ENCODE measurements at regions not wholly inside any gene's neighbourhood (a gene's known extent, or its start where the extent isn't known, plus 50 kb on each side); places are given as distances from the start of the nearest gene placed in this dataset.

- no peak overlapping the region for H3K27ac ChIP-seq (ENCODE audit: low read depth, low read length)
- H3K4me1 ChIP-seq (ENCODE audit: control insufficient read depth, insufficient read depth, low read length): peaks cover 4% of the 10 kb centered on the region
- no peaks in the 10 kb centered on the region for H3K27me3 ChIP-seq (ENCODE audit: control insufficient read depth, insufficient read depth, low read length)
- H3K36me3 ChIP-seq (ENCODE audit: control insufficient read depth, insufficient read depth, low read length): no peaks in the 10 kb centered on the region
- H3K9ac ChIP-seq (ENCODE audit: low read length): no peak overlapping the region
- no peak overlapping the region for H3K4me3 ChIP-seq (ENCODE audit: low read length)
These were observed 189.7 kb downstream of the BCAT1 start for GRCh38 chr12:24759155-24759554.

GRCh38 chr12:24756479-24757024, 192.3 kb downstream of the BCAT1 start:
- H3K4me3 ChIP-seq (ENCODE audit: low read length): no peak overlapping the region
- no peaks in the 10 kb centered on the region for H3K36me3 ChIP-seq (ENCODE audit: control insufficient read depth, insufficient read depth, low read length)
- peaks cover 4% of the 10 kb centered on the region for H3K4me1 ChIP-seq (ENCODE audit: control insufficient read depth, insufficient read depth, low read length)
- H3K27me3 ChIP-seq (ENCODE audit: control insufficient read depth, insufficient read depth, low read length): no peaks in the 10 kb centered on the region
- no peak overlapping the region for H3K9ac ChIP-seq (ENCODE audit: low read length)
- no peak overlapping the region for H3K27ac ChIP-seq (ENCODE audit: low read depth, low read length)

- Histone ChIP-seq H3K36me3 (ENCODE audit: control insufficient read depth, insufficient read depth, low read length) (no peaks in the 10 kb centered on the region), H3K4me3 (ENCODE audit: low read length) (no peak overlapping the region), H3K4me1 (ENCODE audit: control insufficient read depth, insufficient read depth, low read length) (peaks cover 2% of the 10 kb centered on the region), H3K9ac (ENCODE audit: low read length) (no peak overlapping the region), H3K27me3 (ENCODE audit: control insufficient read depth, insufficient read depth, low read length) (no peaks in the 10 kb centered on the region), H3K27ac (ENCODE audit: low read depth, low read length) (no peak overlapping the region)
These were observed 193.9 kb downstream of the BCAT1 start for GRCh38 chr12:24754690-24755638.

- Histone ChIP-seq H3K4me1 (ENCODE audit: control insufficient read depth, insufficient read depth, low read length) (peaks cover 2% of the 10 kb centered on the region), H3K27me3 (ENCODE audit: control insufficient read depth, insufficient read depth, low read length) (no peaks in the 10 kb centered on the region), H3K27ac (ENCODE audit: low read depth, low read length) (no peak overlapping the region), H3K9ac (ENCODE audit: low read length) (no peak overlapping the region), H3K4me3 (ENCODE audit: low read length) (no peak overlapping the region), H3K36me3 (ENCODE audit: control insufficient read depth, insufficient read depth, low read length) (no peaks in the 10 kb centered on the region)
These were observed 196.0 kb downstream of the BCAT1 start for GRCh38 chr12:24752763-24753462.

DNA sequence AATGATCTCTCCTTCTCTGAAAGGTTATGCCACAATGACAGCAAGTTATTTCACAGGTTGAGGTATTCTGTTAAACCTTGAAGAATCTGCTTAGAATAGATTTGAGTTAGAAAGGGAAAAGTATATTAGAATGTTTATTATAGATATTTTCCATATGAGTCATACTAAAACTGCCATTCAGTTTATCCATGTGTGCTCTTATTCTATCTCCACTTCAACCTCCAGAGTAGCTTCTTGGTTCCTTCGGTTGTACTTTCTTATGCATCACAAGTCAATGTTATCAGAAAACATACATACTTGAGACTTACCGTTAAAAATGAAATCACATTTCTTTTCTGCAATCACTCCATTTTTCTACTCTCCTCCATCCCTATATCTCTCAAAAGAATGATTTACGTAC, 197.7 kb downstream of the BCAT1 start:
- no peaks in the 10 kb centered on the region for H3K27me3 ChIP-seq (ENCODE audit: control insufficient read depth, insufficient read depth, low read length)

GRCh38 chr12:24750263-24750662, 198.6 kb downstream of the BCAT1 start:
- no peak overlapping the region for H3K9ac ChIP-seq (ENCODE audit: low read length)
- H3K27ac ChIP-seq (ENCODE audit: low read depth, low read length): no peak overlapping the region
- H3K4me3 ChIP-seq (ENCODE audit: low read length): no peak overlapping the region
- no peaks in the 10 kb centered on the region for H3K36me3 ChIP-seq (ENCODE audit: control insufficient read depth, insufficient read depth, low read length)
- H3K4me1 ChIP-seq (ENCODE audit: control insufficient read depth, insufficient read depth, low read length): no peaks in the 10 kb centered on the region
- no peaks in the 10 kb centered on the region for H3K27me3 ChIP-seq (ENCODE audit: control insufficient read depth, insufficient read depth, low read length)

More for the DNA sequence above, 197.7 kb downstream of the BCAT1 start:
- Histone ChIP-seq H3K36me3 (ENCODE audit: control insufficient read depth, insufficient read depth, low read length) (no peaks in the 10 kb centered on the region), H3K4me1 (ENCODE audit: control insufficient read depth, insufficient read depth, low read length) (no peaks in the 10 kb centered on the region), H3K4me3 (ENCODE audit: low read length) (no peak overlapping the region), H3K27ac (ENCODE audit: low read depth, low read length) (no peak overlapping the region), H3K9ac (ENCODE audit: low read length) (no peak overlapping the region)

- Histone ChIP-seq H3K9ac (ENCODE audit: low read length) (no peak overlapping the region), H3K4me3 (ENCODE audit: low read length) (no peak overlapping the region), H3K27me3 (ENCODE audit: control insufficient read depth, insufficient read depth, low read length) (no peaks in the 10 kb centered on the region), H3K4me1 (ENCODE audit: control insufficient read depth, insufficient read depth, low read length) (no peaks in the 10 kb centered on the region), H3K27ac (ENCODE audit: low read depth, low read length) (no peak overlapping the region), H3K36me3 (ENCODE audit: control insufficient read depth, insufficient read depth, low read length) (no peaks in the 10 kb centered on the region)
These were observed 199.7 kb downstream of the BCAT1 start for GRCh38 chr12:24749171-24749570.

DNA sequence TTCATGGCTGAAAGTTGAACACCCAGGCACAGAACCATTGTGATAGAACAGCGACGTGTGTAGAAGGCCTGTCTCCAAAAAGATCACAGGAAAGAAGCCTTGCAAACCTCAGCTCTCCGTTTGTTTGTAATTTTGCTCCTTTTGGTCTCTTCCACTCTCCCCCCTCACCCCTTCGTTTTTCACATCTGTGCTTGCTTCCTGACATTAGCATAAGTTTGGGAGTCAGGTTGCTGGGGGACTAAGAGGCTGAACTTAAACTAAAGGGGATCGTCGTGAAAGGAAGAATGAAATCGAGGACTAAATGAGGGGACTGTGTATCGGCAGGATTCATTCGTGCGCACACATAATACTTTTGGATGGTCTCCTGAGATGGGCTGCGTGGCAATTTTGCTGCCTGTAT, 200.6 kb downstream of the BCAT1 start:
- H3K36me3 ChIP-seq (ENCODE audit: control insufficient read depth, insufficient read depth, low read length): no peaks in the 10 kb centered on the region

GRCh38 chr12:24746864-24747263, 202.0 kb downstream of the BCAT1 start:
- Histone ChIP-seq H3K4me3 (ENCODE audit: low read length) (no peak overlapping the region), H3K9ac (ENCODE audit: low read length) (no peak overlapping the region), H3K4me1 (ENCODE audit: control insufficient read depth, insufficient read depth, low read length) (no peaks in the 10 kb centered on the region), H3K27ac (ENCODE audit: low read depth, low read length) (no peak overlapping the region), H3K36me3 (ENCODE audit: control insufficient read depth, insufficient read depth, low read length) (no peaks in the 10 kb centered on the region), H3K27me3 (ENCODE audit: control insufficient read depth, insufficient read depth, low read length) (no peaks in the 10 kb centered on the region)

More for the DNA sequence above, 200.6 kb downstream of the BCAT1 start:
- H3K4me3 ChIP-seq (ENCODE audit: low read length): no peak overlapping the region
- H3K27me3 ChIP-seq (ENCODE audit: control insufficient read depth, insufficient read depth, low read length): no peaks in the 10 kb centered on the region
- no peak overlapping the region for H3K9ac ChIP-seq (ENCODE audit: low read length)
- no peaks in the 10 kb centered on the region for H3K4me1 ChIP-seq (ENCODE audit: control insufficient read depth, insufficient read depth, low read length)
- no peak overlapping the region for H3K27ac ChIP-seq (ENCODE audit: low read depth, low read length)

GRCh38 chr12:24746006-24746671, 202.8 kb downstream of the BCAT1 start:
- Histone ChIP-seq H3K4me1 (ENCODE audit: control insufficient read depth, insufficient read depth, low read length) (no peaks in the 10 kb centered on the region), H3K4me3 (ENCODE audit: low read length) (no peak overlapping the region), H3K9ac (ENCODE audit: low read length) (no peak overlapping the region), H3K36me3 (ENCODE audit: control insufficient read depth, insufficient read depth, low read length) (no peaks in the 10 kb centered on the region), H3K27me3 (ENCODE audit: control insufficient read depth, insufficient read depth, low read length) (no peaks in the 10 kb centered on the region), H3K27ac (ENCODE audit: low read depth, low read length) (no peak overlapping the region)

- Histone ChIP-seq H3K4me1 (ENCODE audit: control insufficient read depth, insufficient read depth, low read length) (no peaks in the 10 kb centered on the region), H3K4me3 (ENCODE audit: low read length) (no peak overlapping the region), H3K9ac (ENCODE audit: low read length) (no peak overlapping the region), H3K27me3 (ENCODE audit: control insufficient read depth, insufficient read depth, low read length) (no peaks in the 10 kb centered on the region), H3K36me3 (ENCODE audit: control insufficient read depth, insufficient read depth, low read length) (no peaks in the 10 kb centered on the region), H3K27ac (ENCODE audit: low read depth, low read length) (no peak overlapping the region)
These were observed 204.7 kb downstream of the BCAT1 start for GRCh38 chr12:24743941-24744793.
